Loucy (cell line): ENCODE measurements at regions not wholly inside any gene's neighbourhood (a gene's known extent, or its start where the extent isn't known, plus 50 kb on each side); places are given as distances from the start of the nearest gene placed in this dataset.

Experiments used
- H2AFZ ChIP-seq: fragments of 200-600 bp; sonication (generic); 2 replicates; pipeline ENCODE4 v1.6.0; 2016; ENCODE audit warnings: antibody characterized with exemption, mild to moderate bottlenecking, low read length, moderate library complexity
- H3F3A ChIP-seq: fragments of 200-600 bp; 2 replicates; pipeline ENCODE4 v1.6.0; 2016; ENCODE audit warnings: antibody characterized with exemption, low read depth, mild to moderate bottlenecking
- H3K27me3 ChIP-seq: fragments of 200-600 bp; sonication (generic); 2 replicates; pipeline ENCODE4 v1.6.1; 2014; ENCODE audit warnings: low read length, mild to moderate bottlenecking; ENCODE audit not compliant: insufficient read depth, poor library complexity, severe bottlenecking
- H3K36me3 ChIP-seq: fragments of 200-600 bp; sonication (generic); 2 replicates; pipeline ENCODE4 v1.6.1; 2016; ENCODE audit warnings: low read length; ENCODE audit not compliant: insufficient read depth
- H3K4me1 ChIP-seq: fragments of 200-600 bp; sonication (generic); 2 replicates; pipeline ENCODE4 v1.5.1; 2014; ENCODE audit warnings: low read length, mild to moderate bottlenecking; ENCODE audit not compliant: insufficient read depth, poor library complexity, severe bottlenecking
- H3K4me2 ChIP-seq: fragments of 200-600 bp; sonication (generic); 2 replicates; pipeline ENCODE4 v1.6.0; 2014; ENCODE audit warnings: antibody characterized with exemption, low read length, low read depth, mild to moderate bottlenecking; ENCODE audit not compliant: poor library complexity, severe bottlenecking
- H3K4me3 ChIP-seq: fragments of 200-600 bp; sonication (generic); 2 replicates; pipeline ENCODE4 v1.5.1; 2014; ENCODE audit warnings: low read length, mild to moderate bottlenecking, mixed read lengths; ENCODE audit not compliant: poor library complexity, severe bottlenecking
- H3K79me2 ChIP-seq: fragments of 200-600 bp; sonication (generic); 2 replicates; pipeline ENCODE4 v1.6.1; 2014; ENCODE audit warnings: low read length; ENCODE audit not compliant: insufficient read depth
- H3K9ac ChIP-seq: fragments of 200-600 bp; sonication (generic); 2 replicates; pipeline ENCODE4 v1.6.0; 2014; ENCODE audit warnings: mild to moderate bottlenecking, low read depth, low read length, moderate library complexity; ENCODE audit not compliant: poor library complexity, severe bottlenecking
- H3K9me2 ChIP-seq: fragments of 200-600 bp; sonication (generic); replicated peaks from 2 replicates; pipeline ENCODE4 v1.6.1; 2016; ENCODE audit warnings: low read depth, low read length, mixed read lengths
- H3K9me3 ChIP-seq: fragments of 200-600 bp; sonication (generic); 2 replicates; pipeline ENCODE4 v1.6.1; 2014; ENCODE audit warnings: mild to moderate bottlenecking, antibody characterized with exemption, low read length, low read depth; ENCODE audit not compliant: insufficient read depth
- H4K20me1 ChIP-seq: fragments of 200-600 bp; sonication (generic); 2 replicates; pipeline ENCODE4 v1.6.0; 2014; ENCODE audit warnings: antibody characterized with exemption, low read length, mild to moderate bottlenecking; ENCODE audit not compliant: insufficient read depth, poor library complexity, severe bottlenecking
- CTCF ChIP-seq: fragments of 200-600 bp; sonication (generic); conservative IDR thresholded peaks from 2 replicates; pipeline ENCODE4 v1.5.1; 2014; ENCODE audit warnings: mild to moderate bottlenecking, antibody characterized with exemption, low read length
- EZH2phosphoT487 ChIP-seq: fragments of 200-600 bp; IDR thresholded peaks from 2 replicates; pipeline ENCODE4 v1.6.1; 2018; ENCODE audit warnings: antibody characterized with exemption, mild to moderate bottlenecking, moderate library complexity, borderline replicate concordance

- H3K4me2 ChIP-seq, result peak overlapping the region; percentile 24
These were observed 54.1 kb upstream of the HS6ST1 start for GRCh38 chr2:128372621-128373341.

GRCh38 chr2:128373451-128374000, 54.9 kb upstream of the HS6ST1 start:
- Histone ChIP-seq H3K4me3 (no peak overlapping the region), H3K4me1 (peaks cover 44% of the 10 kb centered on the region), H3K36me3 (no peaks in the 10 kb centered on the region), H3K4me2 (no peak overlapping the region), H3K27me3 (no peaks in the 10 kb centered on the region), H3K79me2 (no peaks in the 10 kb centered on the region), H3K9ac (peak overlapping the region; percentile 12), H3K9me2 (no peaks in the 10 kb centered on the region), H2AFZ (no peak overlapping the region), H4K20me1 (no peaks in the 10 kb centered on the region), H3F3A (no peaks in the 10 kb centered on the region), H3K9me3 (no peaks in the 10 kb centered on the region)
- TF ChIP-seq EZH2phosphoT487, result no peak
- TF ChIP-seq CTCF, result no peak

More at GRCh38 chr2:128372621-128373341, 54.1 kb upstream of the HS6ST1 start:
- Histone ChIP-seq H3K27me3 (no peaks in the 10 kb centered on the region), H3K4me1 (peaks cover 44% of the 10 kb centered on the region), H3F3A (no peaks in the 10 kb centered on the region), H4K20me1 (no peaks in the 10 kb centered on the region), H3K9ac (peak overlapping the region; percentile 54), H3K9me3 (no peaks in the 10 kb centered on the region), H3K79me2 (no peaks in the 10 kb centered on the region), H2AFZ (no peak overlapping the region), H3K9me2 (no peaks in the 10 kb centered on the region), H3K4me3 (no peak overlapping the region), H3K36me3 (no peaks in the 10 kb centered on the region)
- TF ChIP-seq CTCF (no peak), EZH2phosphoT487 (no peak)

GRCh38 chr2:128374001-128374710, 55.5 kb upstream of the HS6ST1 start:
- peak overlapping the region; percentile 12 for H3K9ac ChIP-seq
- no peaks in the 10 kb centered on the region for H3K9me3 ChIP-seq
- H4K20me1 ChIP-seq, result no peaks in the 10 kb centered on the region
- no peaks in the 10 kb centered on the region for H3K9me2 ChIP-seq
- no peak overlapping the region for H3K4me3 ChIP-seq
- no peaks in the 10 kb centered on the region for H3F3A ChIP-seq
- no peaks in the 10 kb centered on the region for H3K27me3 ChIP-seq
- H3K4me1 ChIP-seq, result peaks cover 44% of the 10 kb centered on the region
- H3K36me3 ChIP-seq, result no peaks in the 10 kb centered on the region
- no peak overlapping the region for H2AFZ ChIP-seq
- no peaks in the 10 kb centered on the region for H3K79me2 ChIP-seq
- H3K4me2 ChIP-seq, result no peak overlapping the region
- TF ChIP-seq CTCF (no peak), EZH2phosphoT487 (no peak)
